Suprapubic skin (tissue), 4 donors: ENCODE measurements at regions not wholly inside any gene's neighbourhood (a gene's known extent, or its start where the extent isn't known, plus 50 kb on each side); places are given as distances from the start of the nearest gene placed in this dataset.
A peak's percentile ranks its signal among the peaks of the same experiment; 100 is the strongest.
"Not testable (repeated sequence)": the region's sequence is repeated elsewhere in the genome, so short reads cannot be mapped to it uniquely, and the experiment has no call there.

Experiments used
- DNase-seq, 2 donors: peaks; one replicate each; pipeline ENCODE4 v3.0.0-alpha.2; 2019; ENCODE audit warnings: low spot score in 2 of 2
- H3K27ac ChIP-seq: fragments of 200-600 bp; sonication (generic); one replicate; pipeline ENCODE4 v1.5.1; 2019
- H3K27me3 ChIP-seq: fragments of 200-600 bp; sonication (generic); one replicate; pipeline ENCODE4 v1.5.1; 2019
- H3K36me3 ChIP-seq: fragments of 200-600 bp; sonication (generic); one replicate; pipeline ENCODE4 v1.5.1; 2019
- H3K4me1 ChIP-seq: fragments of 200-600 bp; sonication (generic); one replicate; pipeline ENCODE4 v1.5.1; 2019
- H3K4me3 ChIP-seq: fragments of 200-600 bp; sonication (generic); one replicate; pipeline ENCODE4 v1.5.1; 2019; ENCODE audit warnings: mild to moderate bottlenecking
- H3K9me3 ChIP-seq: fragments of 200-600 bp; sonication (generic); one replicate; pipeline ENCODE4 v1.5.1; 2019
- EP300 ChIP-seq: sonication (generic); formaldehyde crosslinking; IDR thresholded peaks from one replicate; pipeline ENCODE4 v1.6.1; 2017; ENCODE audit warnings: antibody characterized with exemption
- POLR2A ChIP-seq, 2 donors: fragments of 450-650 bp; IDR thresholded peaks; one replicate each; pipeline ENCODE4 v1.6.1; 2017; ENCODE audit warnings: antibody characterized with exemption in 2 of 2, mild to moderate bottlenecking in 2 of 2, moderate library complexity in 2 of 2
- POLR2AphosphoS5 ChIP-seq, 3 donors: sonication (generic); formaldehyde crosslinking; IDR thresholded peaks; one replicate each; pipeline ENCODE4 v1.6.1; 2017; ENCODE audit warnings: antibody characterized with exemption in 3 of 3
- WGBS: methylation state at CpG from one replicate; pipeline ENCODE4 v1.1.5; 2018; 5-methylcytosine and 5-hydroxymethylcytosine counted together
- TF ChIP-seq, protein P1 (sequence below), 2 donors: fragments of 200-600 bp in 1 of 2; fragments of 450-650 bp in 1 of 2; sonication (generic) in 1 of 2; IDR thresholded peaks; one replicate each; pipeline ENCODE4 v1.5.1; 2016 to 2019; ENCODE audit warnings: antibody characterized with exemption in 2 of 2, mild to moderate bottlenecking in 1 of 2, moderate library complexity in 1 of 2

DNA sequence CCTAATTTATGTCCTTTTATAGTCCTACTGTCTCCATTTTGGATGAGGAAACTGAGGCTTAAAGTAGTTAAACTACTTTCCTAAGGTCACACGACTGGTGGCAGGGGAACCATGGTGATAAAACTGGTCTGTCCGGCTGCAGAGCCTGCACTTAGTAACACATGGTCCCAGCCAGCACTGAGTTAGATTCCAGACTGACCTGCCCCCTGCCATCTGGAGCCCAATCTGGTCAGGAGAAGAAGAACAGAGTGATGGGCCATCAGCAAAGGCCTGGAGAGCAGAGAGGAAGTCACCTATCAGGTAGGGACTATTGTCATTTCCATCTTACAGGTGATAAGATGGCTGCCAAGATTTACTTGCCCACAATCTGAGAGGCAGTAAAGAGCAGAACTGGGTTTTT is 86.6 kb upstream of the SLC25A48 start:
- no peaks in the 10 kb centered on the region for H3K4me1 ChIP-seq
- H3K36me3 ChIP-seq: no peaks in the 10 kb centered on the region
- H3K4me3 ChIP-seq: no peak overlapping the region
- DNase-seq: no peak
- H3K27me3 ChIP-seq: no peaks in the 10 kb centered on the region
- 64% methylated on average over 2 of the region's 2 CpGs for WGBS
- TF ChIP-seq, protein P1, sequence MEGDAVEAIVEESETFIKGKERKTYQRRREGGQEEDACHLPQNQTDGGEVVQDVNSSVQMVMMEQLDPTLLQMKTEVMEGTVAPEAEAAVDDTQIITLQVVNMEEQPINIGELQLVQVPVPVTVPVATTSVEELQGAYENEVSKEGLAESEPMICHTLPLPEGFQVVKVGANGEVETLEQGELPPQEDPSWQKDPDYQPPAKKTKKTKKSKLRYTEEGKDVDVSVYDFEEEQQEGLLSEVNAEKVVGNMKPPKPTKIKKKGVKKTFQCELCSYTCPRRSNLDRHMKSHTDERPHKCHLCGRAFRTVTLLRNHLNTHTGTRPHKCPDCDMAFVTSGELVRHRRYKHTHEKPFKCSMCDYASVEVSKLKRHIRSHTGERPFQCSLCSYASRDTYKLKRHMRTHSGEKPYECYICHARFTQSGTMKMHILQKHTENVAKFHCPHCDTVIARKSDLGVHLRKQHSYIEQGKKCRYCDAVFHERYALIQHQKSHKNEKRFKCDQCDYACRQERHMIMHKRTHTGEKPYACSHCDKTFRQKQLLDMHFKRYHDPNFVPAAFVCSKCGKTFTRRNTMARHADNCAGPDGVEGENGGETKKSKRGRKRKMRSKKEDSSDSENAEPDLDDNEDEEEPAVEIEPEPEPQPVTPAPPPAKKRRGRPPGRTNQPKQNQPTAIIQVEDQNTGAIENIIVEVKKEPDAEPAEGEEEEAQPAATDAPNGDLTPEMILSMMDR (IDR thresholded peaks at IDR 0.05): no peak
- TF ChIP-seq POLR2A (IDR thresholded peaks at IDR 0.05) (no peak), POLR2AphosphoS5 (IDR thresholded peaks at IDR 0.05) (no peak), EP300 (no peak)
- no peaks in the 10 kb centered on the region for H3K9me3 ChIP-seq
- no peak overlapping the region for H3K27ac ChIP-seq

DNA sequence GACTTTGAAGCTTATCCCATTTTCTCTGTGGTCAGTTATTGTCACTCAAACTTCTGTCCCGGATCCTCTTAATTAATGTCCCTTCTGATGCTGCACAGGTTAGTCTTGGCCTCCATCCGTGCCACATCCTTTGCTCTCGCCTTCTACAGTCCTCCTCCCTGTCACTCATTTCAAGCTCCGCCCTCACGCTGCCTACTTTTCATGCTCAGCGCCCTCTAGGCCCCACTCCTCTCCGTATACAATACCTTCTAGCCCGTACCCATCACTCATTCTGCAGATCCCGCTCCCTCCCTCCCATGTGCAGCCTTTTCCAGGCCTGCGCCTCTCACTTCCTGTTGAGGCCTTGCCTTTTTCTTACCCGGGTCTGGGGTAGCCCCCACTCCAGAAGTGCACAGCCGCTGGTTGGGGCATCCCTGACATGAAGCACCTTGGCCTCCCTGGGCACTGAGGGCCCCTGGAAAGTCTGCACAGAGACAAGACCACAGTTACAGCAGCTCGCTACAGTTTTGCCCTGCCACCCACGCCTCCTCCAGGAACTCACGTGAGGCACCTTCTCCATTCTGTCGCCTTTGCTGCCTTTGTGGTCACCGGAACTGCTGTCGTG is 88.5 kb upstream of the SLC25A48 start:
- Histone ChIP-seq H3K4me3 (no peak overlapping the region), H3K27me3 (no peaks in the 10 kb centered on the region), H3K36me3 (no peaks in the 10 kb centered on the region), H3K4me1 (no peaks in the 10 kb centered on the region), H3K27ac (no peak overlapping the region), H3K9me3 (no peaks in the 10 kb centered on the region)
- no peak for DNase-seq
- TF ChIP-seq EP300: no peak
- TF ChIP-seq, protein P1 (IDR thresholded peaks at IDR 0.05): no peak
- TF ChIP-seq POLR2AphosphoS5 (IDR thresholded peaks at IDR 0.05): no peak
- TF ChIP-seq POLR2A (IDR thresholded peaks at IDR 0.05): no peak
- 93% methylated on average over 18 of the region's 18 CpGs for WGBS

DNA sequence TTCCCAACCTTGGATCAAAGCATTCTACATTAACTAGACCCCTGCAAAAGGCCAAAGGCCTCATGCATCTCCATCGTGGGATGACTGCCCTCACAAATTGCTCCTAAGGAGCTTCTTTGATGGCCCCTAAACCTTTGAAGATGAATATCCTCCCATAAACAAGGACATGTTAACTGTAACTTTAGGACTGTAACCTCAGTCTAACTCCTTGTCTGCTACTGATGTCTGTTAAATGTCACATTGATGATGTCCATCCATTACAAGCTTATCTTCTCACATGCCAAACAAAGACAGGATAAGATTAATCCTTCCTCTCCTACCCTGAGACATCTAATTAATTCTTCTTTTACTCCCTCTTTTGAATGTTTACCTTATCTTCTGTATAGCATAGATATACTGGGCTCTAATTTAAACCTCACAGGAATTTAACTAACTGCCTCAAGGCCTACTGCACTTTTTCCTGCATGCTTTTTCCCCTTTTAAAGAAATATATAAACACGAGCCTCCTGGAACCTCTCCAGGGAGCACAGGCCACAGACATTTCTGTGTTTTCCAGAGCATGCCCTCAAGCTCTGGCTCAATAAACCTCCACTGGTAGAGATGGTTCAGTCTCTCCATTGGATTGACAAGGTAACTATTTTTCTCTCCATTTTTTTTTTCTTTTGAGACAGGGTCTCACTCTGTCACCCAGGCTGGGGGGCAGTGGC is 90.6 kb upstream of the SLC25A48 start:
- Histone ChIP-seq H3K36me3 (no peaks in the 10 kb centered on the region), H3K9me3 (no peaks in the 10 kb centered on the region), H3K27ac (no peak overlapping the region), H3K27me3 (no peaks in the 10 kb centered on the region), H3K4me3 (no peak overlapping the region), H3K4me1 (peaks cover 11% of the 10 kb centered on the region)
- no peak for DNase-seq
- no peak for TF ChIP-seq POLR2AphosphoS5 (IDR thresholded peaks at IDR 0.05)
- 43% methylated on average over 2 of the region's 2 CpGs for WGBS

DNA sequence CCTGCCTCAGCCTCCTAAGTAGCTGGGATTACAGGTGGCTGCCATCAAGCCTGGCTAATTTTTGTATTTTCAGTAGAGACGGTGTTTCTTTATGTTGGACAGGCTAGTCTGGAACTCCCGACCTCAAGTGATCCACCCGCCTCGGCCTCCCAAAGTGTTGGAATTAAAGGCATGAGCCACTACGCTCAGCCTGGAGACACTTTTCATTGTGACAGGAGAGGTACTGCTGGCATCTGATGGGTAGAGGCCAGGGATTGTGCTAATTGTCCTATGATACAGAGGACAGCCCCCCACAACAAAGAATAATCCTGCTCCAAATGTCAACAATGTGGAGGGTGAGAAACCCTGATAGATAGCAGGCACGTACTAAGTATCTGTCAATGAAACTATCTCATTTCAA is 91.3 kb upstream of the SLC25A48 start:
- Histone ChIP-seq H3K4me3 (no peak overlapping the region), H3K9me3 (no peaks in the 10 kb centered on the region), H3K36me3 (no peaks in the 10 kb centered on the region), H3K27ac (no peak overlapping the region), H3K27me3 (no peaks in the 10 kb centered on the region), H3K4me1 (peaks cover 11% of the 10 kb centered on the region)
- peak in 1 of 2 donors; percentile 8 for DNase-seq
- TF ChIP-seq, protein P1 (IDR thresholded peaks at IDR 0.05): no peak
- TF ChIP-seq POLR2A (IDR thresholded peaks at IDR 0.05) (no peak), POLR2AphosphoS5 (IDR thresholded peaks at IDR 0.05) (no peak), EP300 (no peak)
- 95% methylated on average over 6 of the region's 6 CpGs for WGBS

DNA sequence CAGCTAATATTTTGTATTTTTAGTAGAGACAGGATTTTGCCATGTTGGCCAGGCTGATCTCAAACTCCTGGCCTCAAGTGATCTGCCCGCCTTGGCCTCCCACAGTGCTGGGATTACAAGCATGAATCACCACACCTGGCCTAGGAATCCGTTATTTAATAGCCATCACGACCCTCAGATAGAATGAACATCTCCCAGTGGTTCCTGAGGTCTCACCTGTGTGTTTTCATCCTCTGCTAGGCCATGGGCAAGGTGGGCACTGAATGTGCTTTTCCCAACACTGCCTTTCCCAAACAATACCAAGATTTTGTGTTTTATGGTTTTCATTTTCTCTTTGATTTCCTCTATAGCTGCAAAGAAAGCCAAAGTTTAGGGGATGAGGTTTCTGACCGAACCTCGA is 92.2 kb upstream of the SLC25A48 start:
- H3K27ac ChIP-seq, H3K9me3 ChIP-seq, H3K4me3 ChIP-seq, H3K36me3 ChIP-seq, H3K27me3 ChIP-seq: not testable (repeated sequence)
- WGBS: 71% methylated on average over 5 of the region's 5 CpGs
- DNase-seq: peak in 1 of 2 donors; percentile 14
- H3K4me1 ChIP-seq: peaks cover 11% of the 10 kb centered on the region

DNA sequence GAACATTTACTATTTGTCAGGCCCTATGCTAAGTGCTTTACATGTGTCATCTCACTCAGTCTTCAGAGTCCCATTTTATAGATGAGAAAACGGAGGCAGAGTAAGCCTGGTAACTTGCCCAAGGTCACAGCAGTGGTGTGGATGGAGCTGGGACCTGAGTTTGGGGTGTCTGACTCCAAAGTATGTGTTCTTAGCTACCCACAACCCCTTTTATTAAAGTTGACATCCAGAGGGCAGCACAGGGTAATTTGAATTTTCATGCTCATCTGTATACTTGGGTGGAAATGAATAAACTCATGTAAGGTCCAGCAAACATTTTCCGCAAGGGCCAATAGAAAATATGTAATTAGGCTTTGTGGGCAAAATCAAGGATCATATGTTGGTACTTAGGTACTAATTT is 93.4 kb upstream of the SLC25A48 start:
- no peak for DNase-seq
- Histone ChIP-seq H3K4me1 (peaks cover 11% of the 10 kb centered on the region), H3K9me3 (no peaks in the 10 kb centered on the region), H3K36me3 (no peaks in the 10 kb centered on the region), H3K4me3 (no peak overlapping the region), H3K27me3 (no peaks in the 10 kb centered on the region), H3K27ac (no peak overlapping the region)
- 94% methylated on average over 2 of the region's 2 CpGs for WGBS
- TF ChIP-seq POLR2AphosphoS5 (IDR thresholded peaks at IDR 0.05) (no peak), EP300 (no peak), POLR2A (IDR thresholded peaks at IDR 0.05) (no peak)
- TF ChIP-seq, protein P1 (IDR thresholded peaks at IDR 0.05): no peak
